HG03460 (cell line): ENCODE measurements at regions not wholly inside any gene's neighbourhood (a gene's known extent, or its start where the extent isn't known, plus 50 kb on each side); places are given as distances from the start of the nearest gene placed in this dataset.
"Not testable (repeated sequence)": the region's sequence is repeated elsewhere in the genome, so short reads cannot be mapped to it uniquely, and the experiment has no call there.

Experiments
- ATAC-seq: cut with Tn5 transposase; IDR thresholded peaks from one replicate; pipeline ENCODE4 v1.9.1; 2021; ENCODE audit not compliant: unreplicated experiment

DNA sequence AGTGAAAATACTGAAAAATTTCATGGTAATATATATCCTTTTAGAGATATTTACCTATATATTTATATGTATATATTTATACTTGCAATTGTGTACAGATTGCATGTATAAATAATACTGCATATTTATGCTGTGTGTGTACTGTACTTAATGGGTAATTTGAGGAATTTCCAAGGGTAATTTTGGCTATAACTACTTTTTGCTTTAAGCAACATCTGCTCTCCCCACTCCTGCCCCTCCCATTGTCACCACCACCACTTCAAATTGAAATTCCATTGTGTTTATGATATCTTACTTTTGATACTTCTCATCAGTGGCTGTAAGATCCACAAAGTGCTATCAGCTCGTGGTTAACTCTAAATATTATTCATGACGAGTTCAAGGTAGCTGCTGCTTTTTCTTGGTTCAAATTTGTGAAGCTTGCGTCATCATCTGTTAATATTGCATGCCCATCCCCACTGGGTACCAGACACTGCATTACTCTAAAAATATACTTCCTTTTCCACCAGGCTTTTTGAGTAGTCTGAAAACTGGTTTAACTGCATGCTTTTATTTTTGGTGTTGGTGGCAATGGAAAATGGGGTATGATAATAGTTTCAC, 91.7 kb upstream of the MITF start:
- ATAC-seq, result no peak

- ATAC-seq, result no peak
Measured at GRCh38 chr3:69647081-69647480, 92.2 kb upstream of the MITF start.

- ATAC-seq, result no peak
Measured at GRCh38 chr3:69646287-69647067, 92.8 kb upstream of the MITF start.

GRCh38 chr3:69642606-69643005, 96.7 kb upstream of the MITF start:
- no peak for ATAC-seq

DNA sequence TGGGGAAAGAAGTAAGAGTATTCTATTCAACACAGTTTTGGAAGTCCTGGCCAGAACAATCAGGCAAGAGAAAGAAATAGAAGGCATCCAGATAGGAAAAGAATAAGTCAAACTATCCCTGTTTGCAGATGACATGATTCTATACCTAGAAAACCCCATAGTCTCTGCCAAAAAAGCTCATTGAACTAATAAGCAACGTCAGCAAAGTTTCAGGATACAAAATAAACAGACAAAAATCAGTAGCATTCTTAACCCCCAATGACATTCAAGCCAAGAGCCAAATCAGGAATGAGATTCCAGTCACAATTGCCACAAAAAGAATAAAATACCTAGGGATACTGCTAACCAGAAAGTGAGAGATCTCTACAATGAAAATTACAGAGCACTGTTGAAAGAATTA, 99.4 kb upstream of the MITF start:
- ATAC-seq, result no peak

- ATAC-seq, result no peak
Measured at GRCh38 chr3:69628951-69629350, 110.3 kb upstream of the MITF start.

DNA sequence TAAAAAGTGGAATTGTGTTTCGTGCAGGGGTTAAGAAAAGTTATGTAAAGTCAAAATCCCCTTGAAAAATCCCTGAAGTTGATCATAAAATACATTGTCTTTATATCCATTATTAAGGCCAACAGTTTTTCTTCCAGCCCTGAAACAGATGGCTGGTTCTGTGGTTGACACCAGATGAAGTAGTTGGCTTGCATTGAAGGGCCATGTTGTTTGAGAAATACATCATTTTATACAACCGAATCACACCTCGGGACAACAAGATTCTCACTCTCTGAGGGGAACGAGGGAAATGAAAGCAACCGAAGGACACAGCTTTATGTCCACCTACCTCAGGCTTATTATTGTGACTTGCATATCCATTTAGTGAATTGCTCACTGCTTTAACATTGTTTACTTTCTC, 126.0 kb upstream of the MITF start:
- no peak for ATAC-seq

DNA sequence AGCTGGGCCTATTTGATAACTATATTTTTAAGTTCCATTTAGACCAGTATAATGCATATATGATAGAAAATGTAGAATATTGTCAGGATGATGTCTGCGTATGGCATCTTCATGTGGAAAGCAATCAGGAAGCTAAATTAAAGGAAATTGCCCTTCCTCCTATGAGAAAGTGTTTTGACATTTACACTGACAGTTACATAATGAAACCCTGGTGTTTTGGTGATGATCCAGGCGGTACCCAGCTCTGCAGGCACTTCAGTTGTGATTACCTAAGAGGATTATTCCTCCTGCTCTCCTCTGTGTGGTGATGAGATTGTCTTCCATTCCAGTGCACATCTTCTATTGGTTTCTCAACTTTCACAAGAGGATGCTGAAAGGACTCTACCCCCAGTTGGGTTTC, 126.5 kb upstream of the MITF start:
- no peak for ATAC-seq

- ATAC-seq, result not testable (repeated sequence)
Measured at GRCh38 chr3:69609566-69609965, 129.7 kb upstream of the MITF start.

DNA sequence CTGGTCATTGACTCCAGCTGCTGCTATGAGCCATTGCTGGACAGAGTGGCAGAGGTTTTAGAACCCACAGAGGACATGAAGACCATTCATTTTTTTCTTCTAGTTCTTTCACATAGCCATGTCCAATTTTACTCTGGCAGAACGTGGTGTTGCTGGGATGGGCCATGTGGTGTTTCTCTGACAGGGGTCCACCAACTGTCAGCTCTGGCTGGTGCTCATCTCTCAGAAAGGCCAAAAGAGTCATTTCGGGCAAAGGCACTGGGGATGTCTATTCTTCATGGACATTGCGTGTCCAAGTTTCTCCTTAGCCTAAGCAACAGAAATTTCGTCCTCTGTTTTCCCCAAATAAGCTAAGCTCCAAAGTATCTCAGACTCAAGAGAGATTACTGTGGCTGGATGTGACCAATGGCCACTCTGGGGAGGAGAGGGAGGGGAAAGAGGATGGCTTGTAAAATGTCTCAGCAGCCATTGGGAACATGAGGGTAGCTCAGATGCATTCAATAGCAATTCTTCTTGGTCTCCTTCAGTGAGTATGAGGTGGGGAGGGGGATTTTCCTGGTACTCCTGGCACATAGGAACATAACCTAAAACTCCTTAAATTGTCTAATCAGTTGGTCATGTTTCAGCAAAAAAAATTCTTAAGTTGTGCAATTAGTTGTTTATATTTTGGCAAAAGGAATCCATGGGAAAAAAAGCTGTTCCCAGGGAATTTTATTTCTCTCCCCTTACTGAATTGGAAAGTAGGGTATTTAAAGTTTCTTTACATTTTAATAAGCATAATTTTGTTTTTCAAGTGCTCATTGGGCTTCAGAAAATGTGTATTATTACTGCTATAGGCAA, 131.6 kb upstream of the MITF start:
- ATAC-seq, result no peak

GRCh38 chr3:69605867-69606266, 133.4 kb upstream of the MITF start:
- no peak for ATAC-seq

GRCh38 chr3:69604735-69605450, 134.4 kb upstream of the MITF start:
- no peak for ATAC-seq

DNA sequence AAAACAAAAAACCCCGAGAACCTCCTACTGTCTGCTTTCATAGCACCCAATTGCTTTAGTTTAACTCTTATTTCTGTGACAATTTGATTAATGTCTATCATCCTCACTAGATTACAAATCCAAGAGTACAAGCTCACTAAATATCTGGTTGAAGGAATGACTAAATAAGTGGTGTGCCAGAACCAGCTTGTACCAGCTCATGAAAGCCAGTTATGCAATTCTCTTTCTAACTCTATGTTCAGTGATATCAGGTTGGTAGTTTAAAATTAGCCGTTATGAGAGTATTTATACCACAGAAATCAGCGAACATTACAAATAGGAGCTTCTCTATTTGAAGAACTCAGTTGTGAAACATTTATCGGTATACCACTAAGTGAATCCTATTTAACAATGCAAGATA, 137.2 kb upstream of the MITF start:
- no peak for ATAC-seq

DNA sequence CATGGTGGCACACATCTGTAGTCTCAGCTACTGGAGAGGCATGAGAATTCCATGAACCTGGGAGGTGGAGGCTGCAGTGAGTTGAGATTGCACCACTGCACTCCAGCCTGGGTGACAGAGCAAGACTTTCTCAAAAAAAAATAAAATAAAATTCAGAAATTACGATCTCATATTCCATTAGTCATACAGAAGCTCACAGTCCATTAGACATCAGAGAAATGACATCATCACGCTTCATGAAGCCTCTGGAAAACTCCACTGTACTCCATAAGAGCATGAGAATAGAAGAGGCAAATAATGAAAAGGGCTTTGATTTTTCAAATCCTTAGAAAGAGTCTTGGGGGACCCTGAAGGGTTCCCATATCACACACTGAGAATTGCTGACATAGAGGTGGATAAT, 145.0 kb upstream of the MITF start:
- ATAC-seq, result no peak

GRCh38 chr3:69591164-69591736, 148.0 kb upstream of the MITF start:
- no peak for ATAC-seq

- no peak for ATAC-seq
Measured at GRCh38 chr3:69590111-69590510, 149.2 kb upstream of the MITF start.

DNA sequence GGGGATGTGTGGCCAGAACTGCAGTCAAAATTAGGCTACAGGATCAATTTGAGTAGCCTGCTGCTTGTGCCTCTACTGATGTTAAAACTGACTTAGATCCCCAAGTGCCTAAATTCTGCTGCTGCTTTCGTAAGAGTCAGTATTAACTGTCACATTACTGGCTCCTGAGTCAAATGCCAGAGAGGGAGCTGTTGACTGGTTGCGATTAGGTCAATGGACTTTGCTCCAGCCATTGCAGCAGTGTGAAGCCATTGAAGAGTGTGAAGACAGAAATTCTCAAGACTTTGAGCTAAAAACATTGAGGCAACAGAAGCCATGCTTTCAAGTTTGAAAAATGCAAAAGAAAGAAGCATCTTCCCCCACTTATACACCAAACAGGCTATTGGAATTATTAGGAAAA, 151.1 kb upstream of the MITF start:
- ATAC-seq, result no peak

- ATAC-seq, result no peak
Measured at GRCh38 chr3:69585472-69585871, 153.8 kb upstream of the MITF start.

GRCh38 chr3:69582044-69582443, 157.2 kb upstream of the MITF start:
- no peak for ATAC-seq

GRCh38 chr3:69579306-69580041, 159.8 kb upstream of the MITF start:
- ATAC-seq, result no peak
